Liver (tissue), 8 donors: ENCODE measurements at regions not wholly inside any gene's neighbourhood (a gene's known extent, or its start where the extent isn't known, plus 50 kb on each side); places are given as distances from the start of the nearest gene placed in this dataset.

Source experiments
- DNase-seq: peaks from one replicate; pipeline ENCODE4 v3.0.0-alpha.2; 2017; ENCODE audit warnings: low spot score
- H3K27ac ChIP-seq, 2 donors: one replicate each; pipeline ENCODE4 v1.7.0; 2013; ENCODE audit warnings: inconsistent platforms in 2 of 2, low read length in 2 of 2, control low read depth in 1 of 2, low read depth in 1 of 2, mild to moderate bottlenecking in 1 of 2
- H3K27me3 ChIP-seq, 4 donors: one replicate each; pipeline versions ENCODE4 v1.6.1 to v1.7.0; 2013; ENCODE audit warnings: low read length in 3 of 4, inconsistent platforms in 1 of 4, mild to moderate bottlenecking in 1 of 4, moderate library complexity in 1 of 4; ENCODE audit not compliant: control insufficient read depth in 4 of 4, insufficient read depth in 4 of 4
- H3K36me3 ChIP-seq, 4 donors: one replicate each; pipeline versions ENCODE4 v1.6.1 to v1.7.0; 2013; ENCODE audit warnings: low read length in 3 of 4, mild to moderate bottlenecking in 3 of 4, low read depth in 1 of 4, moderate library complexity in 1 of 4; ENCODE audit not compliant: control insufficient read depth in 4 of 4, insufficient read depth in 3 of 4
- H3K4me1 ChIP-seq, 4 donors: one replicate each; pipeline versions ENCODE4 v1.6.1 to v1.7.0; 2013; ENCODE audit warnings: low read length in 3 of 4, mild to moderate bottlenecking in 3 of 4, moderate library complexity in 1 of 4; ENCODE audit not compliant: control insufficient read depth in 4 of 4, insufficient read depth in 4 of 4
- H3K4me3 ChIP-seq, 3 donors: one replicate each; pipeline versions ENCODE4 v1.6.1 to v1.7.0; 2013; ENCODE audit warnings: low read length in 3 of 3, control low read depth in 1 of 3, low read depth in 1 of 3, mild to moderate bottlenecking in 1 of 3
- H3K9ac ChIP-seq, 2 donors: one replicate each; pipeline ENCODE4 v1.7.0; 2013; ENCODE audit warnings: low read length in 2 of 2, mild to moderate bottlenecking in 2 of 2, moderate library complexity in 2 of 2, control low read depth in 1 of 2, low read depth in 1 of 2
- H3K9me3 ChIP-seq, 4 donors: one replicate each; pipeline versions ENCODE4 v1.6.1 to v1.7.0; 2013; ENCODE audit warnings: low read length in 3 of 4; ENCODE audit not compliant: control insufficient read depth in 4 of 4
- ATF3 ChIP-seq: IDR thresholded peaks from 2 replicates; pipeline ENCODE4 v1.6.1; 2016; ENCODE audit warnings: antibody characterized with exemption
- CTCF ChIP-seq: fragments of 150-350 bp; IDR thresholded peaks from 2 replicates; pipeline ENCODE4 v1.5.1; 2017; ENCODE audit warnings: improper control_type of control experiment, low read depth, low read length; ENCODE audit not compliant: missing input control
- EGR1 ChIP-seq, 2 donors: IDR thresholded peaks; 2 replicates each; pipeline ENCODE4 v1.6.1; 2016 to 2018; ENCODE audit warnings: antibody characterized with exemption in 2 of 2, low read depth in 2 of 2
- FOXA1 ChIP-seq: IDR thresholded peaks from 2 replicates; pipeline ENCODE4 v1.6.1; 2016; ENCODE audit warnings: antibody characterized with exemption
- FOXA2 ChIP-seq: IDR thresholded peaks from 2 replicates; pipeline ENCODE4 v1.6.1; 2016; ENCODE audit warnings: antibody characterized with exemption
- GABPA ChIP-seq, 2 donors: IDR thresholded peaks in 1 of 2; conservative IDR thresholded peaks in 1 of 2; 2 replicates each; pipeline ENCODE4 v1.6.1; 2016; ENCODE audit warnings: antibody characterized with exemption in 2 of 2, mild to moderate bottlenecking in 1 of 2, moderate library complexity in 1 of 2
- HNF4A ChIP-seq, 2 donors: conservative IDR thresholded peaks; 2 replicates each; pipeline ENCODE4 v1.6.1; 2016; ENCODE audit warnings: antibody characterized with exemption in 2 of 2, mild to moderate bottlenecking in 2 of 2
- HNF4G ChIP-seq: IDR thresholded peaks from 2 replicates; pipeline ENCODE4 v1.6.1; 2016; ENCODE audit warnings: antibody characterized with exemption
- JUND ChIP-seq, 2 donors: IDR thresholded peaks; 2 replicates each; pipeline ENCODE4 v1.6.1; 2016; ENCODE audit warnings: antibody characterized with exemption in 2 of 2
- MAX ChIP-seq: IDR thresholded peaks from 2 replicates; pipeline ENCODE4 v1.6.1; 2016; ENCODE audit warnings: antibody characterized with exemption
- NR2F2 ChIP-seq: IDR thresholded peaks from 2 replicates; pipeline ENCODE4 v1.6.1; 2016; ENCODE audit warnings: antibody characterized with exemption
- RAD21 ChIP-seq, 2 donors: IDR thresholded peaks; 2 replicates each; pipeline ENCODE4 v1.6.1; 2016; ENCODE audit warnings: antibody characterized with exemption in 2 of 2, mild to moderate bottlenecking in 2 of 2
- REST ChIP-seq: IDR thresholded peaks from 2 replicates; pipeline ENCODE4 v1.6.1; 2016; ENCODE audit warnings: antibody characterized with exemption, mild to moderate bottlenecking
- RXRA ChIP-seq, 2 donors: IDR thresholded peaks; 2 replicates each; pipeline ENCODE4 v1.6.1; 2017 to 2018; ENCODE audit warnings: antibody characterized with exemption in 2 of 2, mild to moderate bottlenecking in 1 of 2
- SP1 ChIP-seq: IDR thresholded peaks from 2 replicates; pipeline ENCODE4 v1.6.1; 2018; ENCODE audit warnings: antibody characterized with exemption, mild to moderate bottlenecking
- TAF1 ChIP-seq: conservative IDR thresholded peaks from 2 replicates; pipeline ENCODE4 v1.6.1; 2016; ENCODE audit warnings: antibody characterized with exemption, mild to moderate bottlenecking
- YY1 ChIP-seq: IDR thresholded peaks from 2 replicates; pipeline ENCODE4 v1.6.1; 2016; ENCODE audit warnings: antibody characterized with exemption, mild to moderate bottlenecking
- WGBS: extraction: QIAGEN DNeasy Blood & Tissue Kit; methylation state at CpG from one replicate; pipeline ENCODE4 v1.1.7; 2013; 5-methylcytosine and 5-hydroxymethylcytosine counted together
- TF ChIP-seq, protein P1 (sequence below): IDR thresholded peaks from 2 replicates; pipeline ENCODE4 v1.6.1; 2016; ENCODE audit warnings: antibody characterized with exemption
- donor health status: healthy.
- donor health status: healthy.
- donor health status: healthy.
- donor health status: healthy.
- donor health status: healthy.

DNA sequence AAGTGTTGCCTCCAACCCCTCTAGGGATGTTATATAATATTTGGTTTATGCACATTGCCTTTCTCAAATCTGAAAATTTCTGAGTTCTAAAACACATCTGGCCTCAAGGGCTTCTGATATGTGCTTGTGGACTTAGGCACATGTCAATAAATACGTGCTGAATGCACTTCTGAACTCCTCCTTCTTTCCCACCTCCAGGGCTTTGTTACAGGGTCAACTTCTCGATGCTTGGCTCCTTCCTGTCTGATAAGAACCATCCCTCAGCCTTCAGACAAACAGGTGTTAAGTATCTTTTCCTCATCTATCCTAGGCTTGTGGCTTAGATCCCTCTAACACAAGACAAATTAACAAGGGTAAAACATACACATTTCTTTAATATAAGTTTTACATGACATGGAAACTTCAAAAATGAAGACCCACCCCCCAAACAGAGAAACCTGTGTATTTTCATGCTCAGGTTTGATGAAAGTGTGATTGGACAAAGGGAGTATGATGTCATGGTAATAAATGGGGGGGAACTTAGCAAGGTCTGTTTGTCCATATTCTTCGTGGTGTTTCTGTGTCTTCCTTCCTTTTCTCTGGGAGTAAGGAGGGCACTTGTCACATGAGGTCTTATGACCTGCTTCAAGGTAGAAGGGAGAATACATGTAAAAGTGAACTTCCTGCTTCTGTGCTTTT is 326.9 kb downstream of the CD83 start:
- Histone ChIP-seq H3K9ac (no peak overlapping the region), H3K27ac (no peak overlapping the region), H3K4me3 (no peak overlapping the region), H3K9me3 (no peaks in the 10 kb centered on the region), H3K4me1 (no peaks in the 10 kb centered on the region), H3K27me3 (no peaks in the 10 kb centered on the region), H3K36me3 (no peaks in the 10 kb centered on the region)
- TF ChIP-seq EGR1 (IDR thresholded peaks at IDR 0.05; ENCODE audit: low read depth in 2 of 2) (no peak), YY1 (no peak), JUND (IDR thresholded peaks at IDR 0.05) (no peak)
- WGBS: 62% methylated on average over 3 of the region's 3 CpGs
- DNase-seq: no peak

DNA sequence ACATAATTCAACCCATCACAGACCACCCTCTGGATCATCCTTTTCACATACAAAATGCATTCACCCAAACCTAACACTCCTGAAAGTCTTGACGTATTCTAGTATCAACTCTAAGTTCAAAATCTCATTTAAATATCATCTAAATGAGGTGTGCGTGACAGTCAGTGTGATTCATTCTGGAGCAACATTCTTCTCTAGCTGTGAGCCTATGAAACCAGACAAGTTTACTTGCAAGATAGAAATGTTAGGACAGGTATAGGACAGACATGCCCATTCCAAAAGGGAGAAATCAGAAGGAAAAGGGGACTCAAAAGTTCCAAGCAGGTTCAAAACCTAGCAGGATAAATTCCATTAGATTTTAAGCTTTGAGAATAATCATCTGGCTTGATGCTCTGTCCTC is 329.7 kb downstream of the CD83 start:
- no peaks in the 10 kb centered on the region for H3K9me3 ChIP-seq
- H3K27ac ChIP-seq: no peak overlapping the region
- DNase-seq: no peak
- H3K4me3 ChIP-seq: no peak overlapping the region
- 97% methylated on average over 2 of the region's 2 CpGs for WGBS
- H3K27me3 ChIP-seq: no peaks in the 10 kb centered on the region
- no peaks in the 10 kb centered on the region for H3K4me1 ChIP-seq
- no peak overlapping the region for H3K9ac ChIP-seq
- no peaks in the 10 kb centered on the region for H3K36me3 ChIP-seq
- no peak for TF ChIP-seq HNF4G
- no peak for TF ChIP-seq EGR1 (IDR thresholded peaks at IDR 0.05; ENCODE audit: low read depth in 2 of 2)
- TF ChIP-seq RAD21 (IDR thresholded peaks at IDR 0.05): no peak
- no peak for TF ChIP-seq HNF4A (conservative IDR thresholded peaks at IDR 0.05)
- TF ChIP-seq FOXA2: no peak
- TF ChIP-seq TAF1: no peak
- TF ChIP-seq, protein P1, sequence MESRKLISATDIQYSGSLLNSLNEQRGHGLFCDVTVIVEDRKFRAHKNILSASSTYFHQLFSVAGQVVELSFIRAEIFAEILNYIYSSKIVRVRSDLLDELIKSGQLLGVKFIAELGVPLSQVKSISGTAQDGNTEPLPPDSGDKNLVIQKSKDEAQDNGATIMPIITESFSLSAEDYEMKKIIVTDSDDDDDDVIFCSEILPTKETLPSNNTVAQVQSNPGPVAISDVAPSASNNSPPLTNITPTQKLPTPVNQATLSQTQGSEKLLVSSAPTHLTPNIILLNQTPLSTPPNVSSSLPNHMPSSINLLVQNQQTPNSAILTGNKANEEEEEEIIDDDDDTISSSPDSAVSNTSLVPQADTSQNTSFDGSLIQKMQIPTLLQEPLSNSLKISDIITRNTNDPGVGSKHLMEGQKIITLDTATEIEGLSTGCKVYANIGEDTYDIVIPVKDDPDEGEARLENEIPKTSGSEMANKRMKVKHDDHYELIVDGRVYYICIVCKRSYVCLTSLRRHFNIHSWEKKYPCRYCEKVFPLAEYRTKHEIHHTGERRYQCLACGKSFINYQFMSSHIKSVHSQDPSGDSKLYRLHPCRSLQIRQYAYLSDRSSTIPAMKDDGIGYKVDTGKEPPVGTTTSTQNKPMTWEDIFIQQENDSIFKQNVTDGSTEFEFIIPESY: no peak
- TF ChIP-seq YY1: no peak

- Histone ChIP-seq H3K36me3 (no peaks in the 10 kb centered on the region), H3K4me3 (no peak overlapping the region)
- WGBS: 77% methylated on average over 1 of the region's 1 CpG
Measured at GRCh38 chr6:14448246-14448645, 330.7 kb downstream of the CD83 start.

More at GRCh38 chr6:14448246-14448645, 330.7 kb downstream of the CD83 start:
- TF ChIP-seq HNF4G: no peak
- TF ChIP-seq FOXA2: no peak
- no peak for TF ChIP-seq YY1
- TF ChIP-seq RAD21 (IDR thresholded peaks at IDR 0.05): no peak
- no peak for TF ChIP-seq TAF1
- TF ChIP-seq MAX: no peak
- no peak for TF ChIP-seq JUND (IDR thresholded peaks at IDR 0.05)
- no peak for TF ChIP-seq NR2F2
- TF ChIP-seq SP1: no peak
- no peak for TF ChIP-seq FOXA1
- TF ChIP-seq ATF3: no peak
- TF ChIP-seq CTCF: no peak
- TF ChIP-seq HNF4A (conservative IDR thresholded peaks at IDR 0.05): no peak
- TF ChIP-seq, protein P1: no peak
- TF ChIP-seq REST: no peak
- no peak for TF ChIP-seq RXRA (IDR thresholded peaks at IDR 0.05)
- TF ChIP-seq GABPA (IDR thresholded peaks at IDR 0.05 in 1 of 2, conservative IDR thresholded peaks at IDR 0.05 in 1 of 2): no peak
- no peaks in the 10 kb centered on the region for H3K4me1 ChIP-seq
- H3K9ac ChIP-seq: no peak overlapping the region
- no peak overlapping the region for H3K27ac ChIP-seq
- no peaks in the 10 kb centered on the region for H3K9me3 ChIP-seq
- no peaks in the 10 kb centered on the region for H3K27me3 ChIP-seq
- no peak for DNase-seq
